Endothelial cell of umbilical vein (primary cell): ENCODE measurements at regions not wholly inside any gene's neighbourhood (a gene's known extent, or its start where the extent isn't known, plus 50 kb on each side); places are given as distances from the start of the nearest gene placed in this dataset.

ENCODE experiments used
- BruUV-seq: library from RNA; stranded (reverse); fragments of 400-500 nt; replicated peaks from 2 replicates; lab custom pipeline; 2021; lab: Mats Ljungman, UMichigan
- CTCF ChIA-PET: fragments of 300-600, 350-600 bp; sonication (Branson Sonifier 250); formaldehyde crosslinking; loops from one replicate; lab custom pipeline; 2021; ENCODE audit warnings: antibody characterized with exemption, inconsistent platforms; lab: Charles Lee
- POLR2A ChIA-PET: fragments of 300-600, 350-600 bp; sonication (Branson Sonifier 250); formaldehyde crosslinking; loops from one replicate; lab custom pipeline; 2021; ENCODE audit warnings: antibody characterized with exemption, inconsistent platforms; lab: Charles Lee
- DNase-seq: peaks from one replicate; pipeline ENCODE4 v3.0.0-alpha.2; 2011; ENCODE audit warnings: low read depth, low spot score
- FAIRE-seq: peaks from 2 replicates; lab custom pipeline; 2011; peaks lifted over from hg19 to GRCh38; lab: Jason Lieb, UNC
- H2AFZ ChIP-seq: 2 replicates; pipeline ENCODE4 v1.6.0; 2012; ENCODE audit warnings: low read depth, low read length, control low read depth, inconsistent platforms
- H3K27ac ChIP-seq: 2 replicates; pipeline ENCODE4 v1.5.1; 2011; ENCODE audit warnings: low read depth, mild to moderate bottlenecking, control low read depth, low read length, moderate library complexity; ENCODE audit not compliant: insufficient read depth
- H3K27me3 ChIP-seq, 2 experiments: 2 replicates each; pipeline versions ENCODE4 v1.6.0 to v1.6.1; 2011; ENCODE audit warnings: low read length in 2 of 2, mixed read lengths in 1 of 2; ENCODE audit not compliant: control insufficient read depth in 2 of 2, insufficient read depth in 2 of 2
- H3K36me3 ChIP-seq, 2 experiments: 2 replicates in 1 of 2; 3 replicates in 1 of 2; pipeline ENCODE4 v1.5.1; 2011; ENCODE audit warnings: low read length in 2 of 2, mild to moderate bottlenecking in 1 of 2, moderate library complexity in 1 of 2; ENCODE audit not compliant: control insufficient read depth in 2 of 2, insufficient read depth in 2 of 2; ENCODE audit errors: extremely low read depth in 1 of 2
- H3K4me1 ChIP-seq: 3 replicates; pipeline ENCODE4 v1.5.1; 2011; ENCODE audit warnings: mild to moderate bottlenecking, low read length; ENCODE audit not compliant: control insufficient read depth, insufficient read depth; ENCODE audit errors: extremely low read depth
- H3K4me2 ChIP-seq: 2 replicates; pipeline ENCODE4 v1.6.1; 2011; ENCODE audit warnings: low read length, control low read depth, mixed read lengths; ENCODE audit not compliant: insufficient read depth
- H3K4me3 ChIP-seq, 3 experiments: fragments of 200-600 bp in 1 of 3; sonication (generic), shearing (Covaris generic) in 1 of 3; replicated peaks in 1 of 3; 2 replicates each; pipeline ENCODE4 v1.5.1; 2011 to 2016; ENCODE audit warnings: control low read depth in 3 of 3, low read length in 3 of 3, mild to moderate bottlenecking in 2 of 3, inconsistent platforms in 1 of 3, low read depth in 1 of 3, moderate library complexity in 1 of 3; ENCODE audit not compliant: insufficient read depth in 1 of 3
- H3K79me2 ChIP-seq: 2 replicates; pipeline ENCODE4 v1.6.0; 2012; ENCODE audit warnings: low read length, inconsistent platforms; ENCODE audit not compliant: control insufficient read depth, insufficient read depth
- H3K9ac ChIP-seq: replicated peaks from 2 replicates; pipeline ENCODE3; 2011; ENCODE audit warnings: low read length, control low read depth; ENCODE audit not compliant: insufficient read depth; ENCODE audit errors: extremely low read depth
- H3K9me1 ChIP-seq: replicated peaks from 3 replicates; pipeline ENCODE4 v1.6.0; 2011; ENCODE audit warnings: mild to moderate bottlenecking, low read length; ENCODE audit not compliant: control insufficient read depth, insufficient read depth; ENCODE audit errors: extremely low read depth
- H3K9me3 ChIP-seq: replicated peaks from 2 replicates; pipeline ENCODE4 v1.5.1; 2012; ENCODE audit warnings: low read length, inconsistent platforms; ENCODE audit not compliant: control insufficient read depth, insufficient read depth
- H4K20me1 ChIP-seq: replicated peaks from 2 replicates; pipeline ENCODE3; 2011; ENCODE audit warnings: mild to moderate bottlenecking, low read length; ENCODE audit not compliant: control insufficient read depth, insufficient read depth; ENCODE audit errors: extremely low read depth
- EZH2 ChIP-seq: IDR thresholded peaks from 2 replicates; pipeline ENCODE4 v1.6.1; 2012; ENCODE audit warnings: borderline replicate concordance, low read depth, mild to moderate bottlenecking, moderate library complexity, low read length, inconsistent platforms; ENCODE audit not compliant: severe bottlenecking
- FOS ChIP-seq: IDR thresholded peaks from 2 replicates; pipeline ENCODE4 v1.6.1; 2011; ENCODE audit warnings: mild to moderate bottlenecking, low read length, moderate library complexity, borderline replicate concordance; ENCODE audit not compliant: insufficient read depth
- GATA2 ChIP-seq: IDR thresholded peaks from 2 replicates; pipeline ENCODE4 v1.7.0; 2011; ENCODE audit warnings: low read depth, mild to moderate bottlenecking, moderate library complexity, mixed read lengths, low read length; ENCODE audit not compliant: insufficient read length, insufficient read depth
- JUN ChIP-seq: IDR thresholded peaks from 2 replicates; pipeline ENCODE4 v1.6.1; 2011; ENCODE audit warnings: borderline replicate concordance, low read depth; ENCODE audit not compliant: insufficient read length, insufficient read depth
- MAX ChIP-seq: IDR thresholded peaks from 2 replicates; pipeline ENCODE4 v1.6.1; 2011; ENCODE audit not compliant: insufficient read depth, insufficient read length
- MYC ChIP-seq: IDR thresholded peaks from one replicate; pipeline ENCODE4 v1.6.1; 2011; ENCODE audit warnings: mild to moderate bottlenecking, low read depth, low read length
- POLR2A ChIP-seq: IDR thresholded peaks from 2 replicates; pipeline ENCODE4 v1.6.1; 2012; ENCODE audit warnings: low read depth, mild to moderate bottlenecking, control low read depth, low read length
- POLR2AphosphoS5 ChIP-seq: IDR thresholded peaks from 2 replicates; pipeline ENCODE4 v1.6.1; 2012; ENCODE audit warnings: low read depth, mild to moderate bottlenecking, control low read depth, low read length, moderate library complexity; ENCODE audit not compliant: insufficient read depth
- dilution Hi-C: fragments of 300-500 bp; cut with MboI; formaldehyde crosslinking; loops from one replicate; pipeline ENCODE4 v1.15.0; 2019; ENCODE audit warnings: low sequenced_read_pairs; ENCODE audit not compliant: extremely low pct_ligation_motif_present
- intact Hi-C: fragments of 100-400 bp; cut with micrococcal nuclease; formaldehyde crosslinking; loops from one replicate; pipeline ENCODE4 v1.10.0; 2022
- TF ChIP-seq, protein P1 (sequence below), 2 donors: IDR thresholded peaks; 1 replicate in 1 of 2; 2 replicates in 1 of 2; pipeline ENCODE4 v1.5.1; 2011; ENCODE audit warnings: low read length in 2 of 2, mild to moderate bottlenecking in 2 of 2, moderate library complexity in 2 of 2, control low read depth in 1 of 2, inconsistent platforms in 1 of 2, low read depth in 1 of 2; ENCODE audit not compliant: insufficient read depth in 1 of 2; ENCODE audit errors: extremely low read depth in 1 of 2

DNA sequence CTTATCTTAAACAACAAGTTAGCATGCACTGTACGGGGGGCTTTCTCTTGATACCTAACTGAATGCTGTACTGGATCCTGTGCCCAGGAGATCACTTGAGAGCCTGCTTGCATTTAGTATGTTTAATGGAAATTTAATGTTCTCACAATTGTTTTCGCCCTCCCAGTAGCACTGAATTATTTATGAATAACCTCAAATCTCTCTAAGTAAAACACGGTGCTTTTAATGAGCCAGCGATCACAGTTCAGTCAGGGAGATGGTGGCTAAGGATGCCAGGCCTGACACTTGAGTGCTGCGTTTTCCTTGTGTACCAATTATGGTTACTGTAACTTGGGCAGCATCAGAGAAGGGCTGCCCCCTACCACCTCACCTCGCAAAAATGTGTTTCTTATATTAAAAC, 115.5 kb upstream of the ADARB2 start:
- POLR2A ChIA-PET: no interaction called here

More for the DNA sequence above, 115.5 kb upstream of the ADARB2 start:
- Histone ChIP-seq H3K27me3 (no peaks in the 10 kb centered on the region), H3K27ac (no peak overlapping the region), H3K4me2 (no peak overlapping the region), H3K4me1 (no peaks in the 10 kb centered on the region), H3K9ac (no peak overlapping the region), H3K36me3 (no peaks in the 10 kb centered on the region), H3K9me3 (peaks cover 8% of the 10 kb centered on the region), H3K79me2 (no peaks in the 10 kb centered on the region), H3K4me3 (no peak overlapping the region), H2AFZ (no peak overlapping the region), H4K20me1 (no peaks in the 10 kb centered on the region), H3K9me1 (no peaks in the 10 kb centered on the region)
- TF ChIP-seq EZH2 (no peak), JUN (no peak), POLR2A (no peak), FOS (no peak), GATA2 (no peak), MAX (no peak), POLR2AphosphoS5 (no peak), MYC (no peak)
- TF ChIP-seq, protein P1, sequence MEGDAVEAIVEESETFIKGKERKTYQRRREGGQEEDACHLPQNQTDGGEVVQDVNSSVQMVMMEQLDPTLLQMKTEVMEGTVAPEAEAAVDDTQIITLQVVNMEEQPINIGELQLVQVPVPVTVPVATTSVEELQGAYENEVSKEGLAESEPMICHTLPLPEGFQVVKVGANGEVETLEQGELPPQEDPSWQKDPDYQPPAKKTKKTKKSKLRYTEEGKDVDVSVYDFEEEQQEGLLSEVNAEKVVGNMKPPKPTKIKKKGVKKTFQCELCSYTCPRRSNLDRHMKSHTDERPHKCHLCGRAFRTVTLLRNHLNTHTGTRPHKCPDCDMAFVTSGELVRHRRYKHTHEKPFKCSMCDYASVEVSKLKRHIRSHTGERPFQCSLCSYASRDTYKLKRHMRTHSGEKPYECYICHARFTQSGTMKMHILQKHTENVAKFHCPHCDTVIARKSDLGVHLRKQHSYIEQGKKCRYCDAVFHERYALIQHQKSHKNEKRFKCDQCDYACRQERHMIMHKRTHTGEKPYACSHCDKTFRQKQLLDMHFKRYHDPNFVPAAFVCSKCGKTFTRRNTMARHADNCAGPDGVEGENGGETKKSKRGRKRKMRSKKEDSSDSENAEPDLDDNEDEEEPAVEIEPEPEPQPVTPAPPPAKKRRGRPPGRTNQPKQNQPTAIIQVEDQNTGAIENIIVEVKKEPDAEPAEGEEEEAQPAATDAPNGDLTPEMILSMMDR (IDR thresholded peaks at IDR 0.05; ENCODE audit: extremely low read depth in 1 of 2, insufficient read depth in 1 of 2, low read depth in 1 of 2, low read length in 2 of 2): no peak
- CTCF ChIA-PET: no interaction called here
- dilution Hi-C loops: no loop called here
- no TSS peak for BruUV-seq
- FAIRE-seq: no peak
- DNase-seq: no peak
- intact Hi-C loops: no loop called here
